GM12878 (cell line): ENCODE measurements at regions not wholly inside any gene's neighbourhood (a gene's known extent, or its start where the extent isn't known, plus 50 kb on each side); places are given as distances from the start of the nearest gene placed in this dataset.

ENCODE experiments used
- ATAC-seq: fragments of 200-7000 bp; cut with Tn5 transposase; 3 replicates; pipeline ENCODE4 v1.9.1; 2020; ENCODE audit warnings: mild to moderate bottlenecking, moderate library complexity
- BruUV-seq: library from RNA; stranded (reverse); fragments of 400-500 nt; replicated peaks from 2 replicates; lab custom pipeline; 2021; lab: Mats Ljungman, UMichigan
- CTCF ChIA-PET: fragments of 300-600 bp; sonication (Branson Sonifier 250); formaldehyde crosslinking; extraction: SDS; loops from one replicate; lab custom pipeline; 2021; ENCODE audit warnings: inconsistent platforms; lab: Yijun Ruan, JAX
- POLR2A ChIA-PET: fragments of 350-600 bp; formaldehyde crosslinking; extraction: SDS; loops from one replicate; lab custom pipeline; 2021; ENCODE audit warnings: inconsistent platforms; lab: Charles Lee
- RAD21 ChIA-PET: fragments of 300-600 bp; sonication (Branson Sonifier 250); formaldehyde crosslinking; loops from one replicate; lab custom pipeline; 2023; ENCODE audit warnings: antibody characterized with exemption; ENCODE audit not compliant: unreplicated experiment; lab: Charles Lee
- SMC1A ChIA-PET: fragments of 300-600 bp; sonication (Branson Sonifier 250); formaldehyde crosslinking; loops from one replicate; lab custom pipeline; 2023; ENCODE audit not compliant: unreplicated experiment, uncharacterized antibody; lab: Charles Lee
- DNase-seq: peaks from one replicate; pipeline ENCODE4 v3.0.0-alpha.2; 2011; ENCODE audit warnings: low read depth, low spot score
- FAIRE-seq: peaks from 3 replicates; lab custom pipeline; 2011; peaks lifted over from hg19 to GRCh38; lab: Jason Lieb, UNC
- H2AFZ ChIP-seq: 2 replicates; pipeline ENCODE4 v1.6.0; 2011; ENCODE audit warnings: low read depth, low read length, control low read depth; ENCODE audit not compliant: control insufficient read depth
- H3K27ac ChIP-seq: 2 replicates; pipeline ENCODE4 v1.5.1; 2011; ENCODE audit warnings: control low read depth; ENCODE audit not compliant: control insufficient read depth, insufficient read depth
- H3K27me3 ChIP-seq, 2 experiments: replicated peaks in 1 of 2; 2 replicates each; pipeline versions ENCODE4 v1.6.0 to v1.6.1; 2011; ENCODE audit warnings: low read length in 1 of 2; ENCODE audit not compliant: control insufficient read depth in 2 of 2, insufficient read depth in 2 of 2
- H3K36me3 ChIP-seq, 2 experiments: 2 replicates each; pipeline ENCODE4 v1.5.1; 2011; ENCODE audit warnings: low read length in 1 of 2; ENCODE audit not compliant: control insufficient read depth in 2 of 2, insufficient read depth in 2 of 2
- H3K4me1 ChIP-seq: 2 replicates; pipeline ENCODE4 v1.6.1; 2011; ENCODE audit warnings: mild to moderate bottlenecking, low read length, moderate library complexity, mixed read lengths; ENCODE audit not compliant: control insufficient read depth, insufficient read depth
- H3K4me2 ChIP-seq: 2 replicates; pipeline ENCODE4 v1.6.0; 2011; ENCODE audit warnings: control low read depth; ENCODE audit not compliant: control insufficient read depth, insufficient read depth
- H3K4me3 ChIP-seq: fragments of 200-600 bp; sonication (generic); 2 replicates; pipeline ENCODE4 v1.5.1; 2016
- H3K79me2 ChIP-seq: 2 replicates; pipeline ENCODE4 v1.6.0; 2011; ENCODE audit warnings: low read length; ENCODE audit not compliant: control insufficient read depth, insufficient read depth
- H3K9ac ChIP-seq: 2 replicates; pipeline ENCODE4 v1.8.0; 2011; ENCODE audit warnings: low read length, control low read depth, mixed read lengths; ENCODE audit not compliant: control insufficient read depth, insufficient read depth
- H3K9me3 ChIP-seq: replicated peaks from 3 replicates; pipeline ENCODE4 v1.5.1; 2011; ENCODE audit warnings: mild to moderate bottlenecking, low read length; ENCODE audit not compliant: control insufficient read depth, insufficient read depth
- H4K20me1 ChIP-seq: 2 replicates; pipeline ENCODE4 v1.6.0; 2011; ENCODE audit not compliant: control insufficient read depth, insufficient read depth
- CEBPB ChIP-seq, 2 experiments: fragments of 150-350 bp in 1 of 2; IDR thresholded peaks; 2 replicates each; pipeline ENCODE4 v1.6.1; 2012 to 2014; ENCODE audit warnings: low read depth in 2 of 2, low read length in 2 of 2, borderline replicate concordance in 1 of 2, inconsistent platforms in 1 of 2
- DPF2 ChIP-seq: fragments of 450-650 bp; IDR thresholded peaks from 2 replicates; pipeline ENCODE4 v1.6.1; 2017; ENCODE audit warnings: mild to moderate bottlenecking
- EED ChIP-seq: sonication (generic); IDR thresholded peaks from 2 replicates; pipeline ENCODE4 v1.6.1; 2016; ENCODE audit warnings: antibody characterized with exemption, low read depth
- FOS ChIP-seq: IDR thresholded peaks from 3 replicates; pipeline ENCODE4 v1.6.1; 2011; ENCODE audit warnings: borderline replicate concordance; ENCODE audit not compliant: insufficient read length; ENCODE audit errors: extremely low read depth
- JUND ChIP-seq: IDR thresholded peaks from 2 replicates; pipeline ENCODE4 v1.6.1; 2012; ENCODE audit warnings: low read depth, mild to moderate bottlenecking, low read length, improper control_type of control experiment, moderate library complexity
- KAT2A ChIP-seq: conservative IDR thresholded peaks from 2 replicates; pipeline ENCODE4 v1.6.1; 2011; ENCODE audit warnings: low read depth, low read length; ENCODE audit not compliant: control insufficient read depth
- NFIC ChIP-seq: IDR thresholded peaks from 2 replicates; pipeline ENCODE4 v1.6.1; 2012; ENCODE audit warnings: low read depth, mild to moderate bottlenecking, inconsistent platforms, low read length, moderate library complexity
- PAX5 ChIP-seq: IDR thresholded peaks from 2 replicates; pipeline ENCODE4 v1.6.1; 2011; ENCODE audit warnings: low read depth, low read length, borderline replicate concordance
- RFX5 ChIP-seq: IDR thresholded peaks from 2 replicates; pipeline ENCODE4 v1.6.1; 2011; ENCODE audit warnings: low read depth, low read length, improper control_type of control experiment
- SIN3A ChIP-seq: IDR thresholded peaks from 2 replicates; pipeline ENCODE4 v1.6.1; 2012; ENCODE audit warnings: low read depth, low read length, improper control_type of control experiment
- SP1 ChIP-seq: IDR thresholded peaks from one replicate; pipeline ENCODE4 v1.6.1; 2011; ENCODE audit warnings: low read depth, low read length
- SPI1 ChIP-seq: IDR thresholded peaks from 2 replicates; pipeline ENCODE4 v1.6.1; 2011; ENCODE audit warnings: low read depth, mild to moderate bottlenecking, low read length, moderate library complexity, borderline replicate concordance; ENCODE audit not compliant: insufficient read depth
- TAF1 ChIP-seq: IDR thresholded peaks from 2 replicates; pipeline ENCODE4 v1.6.1; 2011; ENCODE audit warnings: mild to moderate bottlenecking, low read depth, low read length, borderline replicate concordance
- TARDBP ChIP-seq: IDR thresholded peaks from 2 replicates; pipeline ENCODE4 v1.6.1; 2016; ENCODE audit warnings: borderline replicate concordance
- TBL1XR1 ChIP-seq: IDR thresholded peaks from 2 replicates; pipeline ENCODE4 v1.6.1; 2012; ENCODE audit warnings: low read depth, low read length, improper control_type of control experiment
- TCF3 ChIP-seq: IDR thresholded peaks from 2 replicates; pipeline ENCODE4 v1.6.1; 2012; ENCODE audit warnings: low read depth, mild to moderate bottlenecking, low read length, borderline replicate concordance; ENCODE audit not compliant: insufficient read depth
- TCF7 ChIP-seq: IDR thresholded peaks from 2 replicates; pipeline ENCODE4 v1.6.1; 2014; ENCODE audit warnings: antibody characterized with exemption, borderline replicate concordance
- ZBTB11 ChIP-seq: fragments of 450-650 bp; formaldehyde crosslinking; IDR thresholded peaks from 2 replicates; pipeline ENCODE4 v1.5.0; 2022; ENCODE audit warnings: mild to moderate bottlenecking, missing genetic modification characterization
- ZNF207 ChIP-seq: fragments of 450-650 bp; IDR thresholded peaks from 2 replicates; pipeline ENCODE4 v1.6.1; 2014; ENCODE audit warnings: antibody characterized with exemption, mild to moderate bottlenecking, borderline replicate concordance
- WGBS: methylation state at CpG from one replicate; pipeline ENCODE4 v1.1.6; 2016; ENCODE audit warnings: low lambda C conversion rate; ENCODE audit not compliant: insufficient replicate concordance, insufficient coverage; ENCODE audit errors: missing lambda C conversion rate; 5-methylcytosine and 5-hydroxymethylcytosine counted together
- in situ Hi-C: fragments of 300-500 bp; cut with MboI; formaldehyde crosslinking; loops from 9 replicates; pipeline ENCODE4 v1.14.3; 2018; ENCODE audit warnings: mixed read lengths
- intact Hi-C: fragments of 100-400 bp; cut with micrococcal nuclease; formaldehyde crosslinking; loops from one replicate; pipeline ENCODE4 v1.14.2; 2022; ENCODE audit not compliant: unreplicated experiment

GRCh38 chr11:45565446-45565988, 99.9 kb downstream of the CHST1 start:
- Histone ChIP-seq H3K4me3 (no peak overlapping the region), H3K27me3 (peaks cover 3 to 4% of the 10 kb centered on the region in 2 experiments; a peak in 3 of 4 replicates), H2AFZ (no peak overlapping the region), H3K9ac (no peak overlapping the region), H3K36me3 (no peaks in the 10 kb centered on the region), H3K79me2 (no peaks in the 10 kb centered on the region), H3K27ac (no peak overlapping the region), H4K20me1 (no peaks in the 10 kb centered on the region), H3K4me1 (no peaks in the 10 kb centered on the region), H3K9me3 (no peaks in the 10 kb centered on the region), H3K4me2 (no peak overlapping the region)
- FAIRE-seq = no peak
- in situ Hi-C loops (no loop called here), intact Hi-C loops (no loop called here)
- CTCF ChIA-PET = no interaction called here
- DNase-seq = no peak
- SMC1A ChIA-PET = no interaction called here
- no TSS peak for BruUV-seq
- TF ChIP-seq JUND = no peak
- TF ChIP-seq SIN3A = no peak
- TF ChIP-seq KAT2A = no peak
- TF ChIP-seq TCF7 = no peak
- no peak for TF ChIP-seq SPI1
- TF ChIP-seq TAF1 = no peak
- no peak for TF ChIP-seq DPF2
- no peak for TF ChIP-seq RFX5
- TF ChIP-seq PAX5 = no peak
- no peak for TF ChIP-seq ZBTB11
- TF ChIP-seq NFIC = no peak
- TF ChIP-seq CEBPB (IDR thresholded peaks at IDR 0.05; ENCODE audit: borderline replicate concordance in 1 of 2, low read depth in 2 of 2, low read length in 2 of 2) = no peak
- no peak for TF ChIP-seq TARDBP
- TF ChIP-seq TCF3 = no peak
- TF ChIP-seq ZNF207 = no peak
- no peak for TF ChIP-seq SP1
- TF ChIP-seq EED = no peak
- TF ChIP-seq TBL1XR1 = no peak
- no peak for TF ChIP-seq FOS
- 28% methylated on average over 4 of the region's 4 CpGs for WGBS
- POLR2A ChIA-PET = no interaction called here
- RAD21 ChIA-PET = no interaction called here
- no peak for ATAC-seq
